SK-N-MC (cell line): ENCODE measurements at regions not wholly inside any gene's neighbourhood (a gene's known extent, or its start where the extent isn't known, plus 50 kb on each side); places are given as distances from the start of the nearest gene placed in this dataset.

ENCODE experiments used
- EZH2 ChIP-seq: fragments of 200-600 bp; sonication (generic); IDR thresholded peaks from one replicate; pipeline ENCODE4 v1.6.1; 2017; ENCODE audit warnings: antibody characterized with exemption
- POLR2AphosphoS5 ChIP-seq: IDR thresholded peaks from 2 replicates; pipeline ENCODE4 v1.6.1; 2012; ENCODE audit warnings: mild to moderate bottlenecking, low read depth, low read length, borderline replicate concordance

DNA sequence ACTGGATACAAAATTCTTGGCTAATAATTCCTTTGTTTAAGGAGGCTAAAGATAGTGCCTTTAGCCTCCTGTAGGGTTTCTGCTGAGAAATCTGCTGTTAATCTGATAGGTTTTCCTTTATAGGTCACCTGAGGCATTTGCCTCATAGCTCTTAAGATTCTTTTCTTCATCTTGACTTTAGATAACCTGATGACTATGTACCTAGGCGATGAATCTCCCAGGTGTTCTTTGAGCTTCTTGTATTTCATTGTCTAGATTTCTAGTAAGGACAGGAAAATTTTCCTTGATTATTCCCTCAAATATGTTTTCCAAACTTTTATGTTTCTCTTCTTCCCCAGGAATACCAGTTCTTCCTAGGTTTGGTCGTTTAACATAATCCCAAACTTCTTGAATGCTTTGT lies 479.4 kb upstream of the MAN1A1 start:
- no peak for TF ChIP-seq POLR2AphosphoS5
- no peak for TF ChIP-seq EZH2
